ENCODE measurements at regions not wholly inside any gene's neighbourhood (a gene's known extent, or its start where the extent isn't known, plus 50 kb on each side); places are given as distances from the start of the nearest gene placed in this dataset.

GRCh38 chr16:66315210-66315825 is 51.2 kb upstream of the CDH5 start:
- peak; percentile 79 for DNase-seq (ENCODE audit: low spot score)
- intact Hi-C loops (cut with DNase I), result no loop called here
- peak; percentile 92 for ATAC-seq

GRCh38 chr16:66311306-66311705 is 55.2 kb upstream of the CDH5 start:
- no peak for ATAC-seq
- intact Hi-C loops (cut with DNase I), result no loop called here
- no peak for DNase-seq (ENCODE audit: low spot score)

GRCh38 chr16:66309215-66309807 is 57.2 kb upstream of the CDH5 start:
- intact Hi-C loops (cut with DNase I), result no loop called here
- no peak for DNase-seq (ENCODE audit: low spot score)
- ATAC-seq, result no peak

GRCh38 chr16:66308096-66308495 is 58.4 kb upstream of the CDH5 start:
- ATAC-seq, result no peak
- DNase-seq (ENCODE audit: low spot score), result no peak
- intact Hi-C loops (cut with DNase I), result no loop called here

- intact Hi-C loops (cut with DNase I), result no loop called here
- DNase-seq (ENCODE audit: low spot score), result no peak
These were observed 59.9 kb upstream of the CDH5 start for GRCh38 chr16:66306366-66307150.

GRCh38 chr16:66304961-66305360 is 61.5 kb upstream of the CDH5 start:
- ATAC-seq (no peak), DNase-seq (ENCODE audit: low spot score) (no peak)
- intact Hi-C loops (cut with DNase I), result no loop called here

More at GRCh38 chr16:66306366-66307150, 59.9 kb upstream of the CDH5 start:
- no peak for ATAC-seq

- intact Hi-C loops (cut with DNase I), result no loop called here
- DNase-seq (ENCODE audit: low spot score), result no peak
These were observed 62.3 kb upstream of the CDH5 start for GRCh38 chr16:66304151-66304550.

GRCh38 chr16:66300501-66300900 is 66.0 kb upstream of the CDH5 start:
- DNase-seq (ENCODE audit: low spot score), result no peak
- no peak for ATAC-seq
- intact Hi-C loops (cut with DNase I), result no loop called here

More at GRCh38 chr16:66304151-66304550, 62.3 kb upstream of the CDH5 start:
- no peak for ATAC-seq

GRCh38 chr16:66300037-66300436 is 66.5 kb upstream of the CDH5 start:
- DNase-seq (ENCODE audit: low spot score) (no peak), ATAC-seq (no peak)
- intact Hi-C loops (cut with DNase I), result no loop called here

GRCh38 chr16:66299349-66299748 is 67.1 kb upstream of the CDH5 start:
- intact Hi-C loops (cut with DNase I), result no loop called here
- DNase-seq (ENCODE audit: low spot score) (no peak), ATAC-seq (no peak)

- ATAC-seq (no peak), DNase-seq (ENCODE audit: low spot score) (peak; percentile 21)
- intact Hi-C loops (cut with DNase I), result no loop called here
These were observed 67.8 kb upstream of the CDH5 start for GRCh38 chr16:66298571-66299120.

GRCh38 chr16:66298006-66298405 is 68.5 kb upstream of the CDH5 start:
- ATAC-seq (no peak), DNase-seq (ENCODE audit: low spot score) (no peak)
- intact Hi-C loops (cut with DNase I), result no loop called here

GRCh38 chr16:66296591-66296990 is 69.9 kb upstream of the CDH5 start:
- intact Hi-C loops (cut with DNase I), result no loop called here
- DNase-seq (ENCODE audit: low spot score), result peak; percentile 19
- ATAC-seq, result no peak

- DNase-seq (ENCODE audit: low spot score), result peak; percentile 23
- intact Hi-C loops (cut with DNase I), result no loop called here
- no peak for ATAC-seq
These were observed 70.5 kb upstream of the CDH5 start for GRCh38 chr16:66295761-66296546.

GRCh38 chr16:66295213-66295612 is 71.3 kb upstream of the CDH5 start:
- no peak for ATAC-seq
- intact Hi-C loops (cut with DNase I), result no loop called here
- DNase-seq (ENCODE audit: low spot score), result peak; percentile 23

GRCh38 chr16:66294507-66294906 is 72.0 kb upstream of the CDH5 start:
- DNase-seq (ENCODE audit: low spot score), result no peak
- intact Hi-C loops (cut with DNase I), result no loop called here
- ATAC-seq, result no peak

GRCh38 chr16:66293932-66294331 is 72.6 kb upstream of the CDH5 start:
- ATAC-seq, result no peak
- intact Hi-C loops (cut with DNase I), result no loop called here
- DNase-seq (ENCODE audit: low spot score), result peak; percentile 21

GRCh38 chr16:66293207-66293735 is 73.2 kb upstream of the CDH5 start:
- DNase-seq (ENCODE audit: low spot score), result peak; percentile 19
- intact Hi-C loops (cut with DNase I), result no loop called here
- no peak for ATAC-seq

Data from sciatic nerve (tissue), 2 donors.